Mesothelial cell of epicardium (in vitro differentiated cells): ENCODE measurements at regions not wholly inside any gene's neighbourhood (a gene's known extent, or its start where the extent isn't known, plus 50 kb on each side); places are given as distances from the start of the nearest gene placed in this dataset.

Source experiments
- DNase-seq, 2 experiments: peaks; one replicate each; pipeline ENCODE4 v3.0.0; 2021; ENCODE audit warnings: low spot score in 2 of 2; ENCODE audit not compliant: unreplicated experiment in 2 of 2
- H3K27ac Mint-ChIP-seq: 2 replicates; pipeline ENCODE4 v1.8.0; 2021; ENCODE audit warnings: mixed read lengths
- H3K27me3 Mint-ChIP-seq: 2 replicates; pipeline ENCODE4 v1.8.0; 2021; ENCODE audit warnings: low read depth, mixed read lengths
- H3K36me3 Mint-ChIP-seq: 2 replicates; pipeline ENCODE4 v1.8.0; 2021; ENCODE audit warnings: mixed read lengths
- H3K4me1 Mint-ChIP-seq: 2 replicates; pipeline ENCODE4 v1.8.0; 2021; ENCODE audit warnings: mixed read lengths
- H3K4me3 Mint-ChIP-seq: 2 replicates; pipeline ENCODE4 v1.8.0; 2021; ENCODE audit warnings: mild to moderate bottlenecking, moderate library complexity, mixed read lengths
- H3K9me3 Mint-ChIP-seq: 2 replicates; pipeline ENCODE4 v1.8.0; 2021; ENCODE audit warnings: mixed read lengths
- TF ChIP-seq, protein P1 (sequence below): fragments of 200-600 bp; sonication (generic); IDR thresholded peaks from one replicate; pipeline ENCODE4 v1.5.0; 2021; ENCODE audit warnings: antibody characterized with exemption; ENCODE audit not compliant: unreplicated experiment

DNA sequence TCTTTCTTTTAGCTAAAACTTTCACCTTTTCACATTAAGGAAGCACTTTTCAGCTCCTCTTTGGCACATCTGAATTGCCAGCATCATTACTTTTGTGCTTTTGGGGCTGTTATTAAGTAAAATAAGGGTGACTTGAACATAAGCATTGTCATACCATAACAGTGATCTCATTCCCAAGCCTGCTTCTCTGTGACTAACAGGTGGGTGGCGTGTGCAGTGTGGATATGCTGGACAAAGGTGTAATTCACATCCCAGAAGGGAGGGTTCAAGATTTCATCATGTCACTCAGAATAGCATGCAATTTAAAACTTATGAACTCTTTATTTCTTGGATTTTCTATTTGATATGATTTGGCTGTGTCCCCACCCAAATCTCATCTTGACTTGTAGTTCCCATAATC is 517.4 kb upstream of the MKI67 start:
- Mint-ChIP-seq H3K27ac (no peak overlapping the region), H3K9me3 (peaks cover 7% of the 10 kb centered on the region), H3K4me1 (no peaks in the 10 kb centered on the region), H3K27me3 (peaks cover 1% of the 10 kb centered on the region), H3K36me3 (no peaks in the 10 kb centered on the region), H3K4me3 (no peak overlapping the region)
- TF ChIP-seq, protein P1, sequence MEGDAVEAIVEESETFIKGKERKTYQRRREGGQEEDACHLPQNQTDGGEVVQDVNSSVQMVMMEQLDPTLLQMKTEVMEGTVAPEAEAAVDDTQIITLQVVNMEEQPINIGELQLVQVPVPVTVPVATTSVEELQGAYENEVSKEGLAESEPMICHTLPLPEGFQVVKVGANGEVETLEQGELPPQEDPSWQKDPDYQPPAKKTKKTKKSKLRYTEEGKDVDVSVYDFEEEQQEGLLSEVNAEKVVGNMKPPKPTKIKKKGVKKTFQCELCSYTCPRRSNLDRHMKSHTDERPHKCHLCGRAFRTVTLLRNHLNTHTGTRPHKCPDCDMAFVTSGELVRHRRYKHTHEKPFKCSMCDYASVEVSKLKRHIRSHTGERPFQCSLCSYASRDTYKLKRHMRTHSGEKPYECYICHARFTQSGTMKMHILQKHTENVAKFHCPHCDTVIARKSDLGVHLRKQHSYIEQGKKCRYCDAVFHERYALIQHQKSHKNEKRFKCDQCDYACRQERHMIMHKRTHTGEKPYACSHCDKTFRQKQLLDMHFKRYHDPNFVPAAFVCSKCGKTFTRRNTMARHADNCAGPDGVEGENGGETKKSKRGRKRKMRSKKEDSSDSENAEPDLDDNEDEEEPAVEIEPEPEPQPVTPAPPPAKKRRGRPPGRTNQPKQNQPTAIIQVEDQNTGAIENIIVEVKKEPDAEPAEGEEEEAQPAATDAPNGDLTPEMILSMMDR: no peak
- no peak for DNase-seq

DNA sequence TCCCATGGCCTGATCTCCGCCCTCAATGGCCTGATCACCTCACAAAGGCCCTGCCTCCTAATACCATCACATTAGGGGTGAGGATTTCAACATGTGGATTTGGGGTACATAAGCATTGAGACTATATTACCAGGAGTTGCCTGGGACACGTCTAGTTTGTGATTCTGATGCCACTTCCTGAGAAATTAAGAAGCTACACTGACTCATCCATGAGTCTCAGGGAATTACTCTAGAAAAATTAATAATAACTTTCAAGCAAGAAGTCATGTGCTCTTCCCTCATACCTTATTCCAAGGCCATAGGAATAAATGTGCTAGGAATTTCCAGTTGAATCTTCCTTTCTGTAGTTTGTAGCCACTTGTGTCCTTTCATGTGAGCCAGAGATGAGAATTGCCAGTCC is 519.3 kb upstream of the MKI67 start:
- H3K27ac Mint-ChIP-seq: no peak overlapping the region
- H3K9me3 Mint-ChIP-seq: no peaks in the 10 kb centered on the region
- TF ChIP-seq, protein P1: no peak
- no peaks in the 10 kb centered on the region for H3K4me1 Mint-ChIP-seq
- no peak overlapping the region for H3K4me3 Mint-ChIP-seq
- peaks cover 6% of the 10 kb centered on the region for H3K27me3 Mint-ChIP-seq
- DNase-seq: no peak
- no peaks in the 10 kb centered on the region for H3K36me3 Mint-ChIP-seq

DNA sequence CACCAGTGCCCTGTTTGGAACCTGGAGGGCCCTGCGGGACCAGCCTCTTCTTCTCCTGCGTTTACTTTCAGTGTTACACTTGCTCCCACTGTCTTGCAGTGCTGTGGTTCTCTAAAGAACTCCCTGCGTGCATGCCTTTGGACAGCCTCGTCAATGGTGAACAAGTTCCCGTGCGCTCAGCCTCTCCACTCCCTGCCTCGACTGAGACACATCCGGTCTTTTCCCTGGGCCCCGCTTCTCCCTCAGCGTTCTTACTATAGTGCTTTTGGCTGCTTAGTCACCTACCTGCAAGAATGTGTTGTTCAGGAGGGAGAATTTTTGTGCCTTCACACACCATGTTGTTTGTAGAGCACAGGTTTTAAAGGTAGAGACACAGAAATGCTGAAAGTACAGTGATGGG is 520.7 kb upstream of the MKI67 start:
- Mint-ChIP-seq H3K4me1 (no peaks in the 10 kb centered on the region), H3K36me3 (no peaks in the 10 kb centered on the region), H3K27ac (no peak overlapping the region), H3K27me3 (peaks cover 10% of the 10 kb centered on the region), H3K4me3 (no peak overlapping the region), H3K9me3 (no peaks in the 10 kb centered on the region)
- DNase-seq: no peak
- TF ChIP-seq, protein P1: no peak

DNA sequence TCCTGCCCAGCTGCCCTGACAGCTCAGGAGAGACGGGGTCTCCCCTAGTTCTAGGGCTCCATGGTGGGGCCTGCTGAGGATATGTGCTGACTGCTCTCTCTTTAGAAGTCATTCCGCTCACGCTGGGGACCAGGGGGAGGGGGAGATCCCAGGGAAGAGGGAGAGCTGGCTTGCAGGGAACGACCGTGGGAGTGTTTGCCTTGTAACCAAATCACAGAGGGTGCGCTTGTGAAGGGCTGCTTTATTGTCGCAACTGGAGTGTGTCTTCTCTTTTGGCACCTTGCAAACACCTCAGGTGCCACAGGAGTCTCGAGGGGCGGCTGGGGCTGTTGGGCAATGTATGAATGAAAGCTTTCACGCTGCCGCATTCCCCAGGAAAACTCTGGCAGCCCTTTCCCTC is 531.3 kb upstream of the MKI67 start:
- no peak overlapping the region for H3K27ac Mint-ChIP-seq
- TF ChIP-seq, protein P1: no peak
- peaks cover 5% of the 10 kb centered on the region for H3K9me3 Mint-ChIP-seq
- H3K27me3 Mint-ChIP-seq: peaks cover 19% of the 10 kb centered on the region
- H3K36me3 Mint-ChIP-seq: no peaks in the 10 kb centered on the region
- H3K4me3 Mint-ChIP-seq: no peak overlapping the region
- H3K4me1 Mint-ChIP-seq: no peaks in the 10 kb centered on the region
- DNase-seq: no peak

DNA sequence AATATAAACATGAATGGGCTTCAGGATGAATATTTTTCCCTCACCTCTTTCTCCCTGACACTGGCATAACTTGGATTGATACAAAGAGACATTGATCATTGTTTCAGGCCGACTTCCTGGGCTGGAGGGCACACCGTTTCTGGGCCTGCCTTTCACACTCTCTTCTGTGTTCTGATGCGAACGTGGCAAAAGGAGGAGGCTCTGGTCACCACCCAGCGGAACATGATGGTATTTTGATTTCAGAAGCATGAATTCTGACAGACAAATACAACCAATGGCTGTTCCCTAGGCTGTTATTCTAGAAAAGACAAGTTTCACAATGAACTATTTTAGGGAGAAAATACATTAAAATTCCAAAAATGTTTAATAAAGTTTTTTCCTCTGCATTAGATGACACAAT is 534.5 kb upstream of the MKI67 start:
- Mint-ChIP-seq H3K4me1 (no peaks in the 10 kb centered on the region), H3K27me3 (peaks cover 14% of the 10 kb centered on the region), H3K9me3 (peaks cover 22% of the 10 kb centered on the region), H3K27ac (no peak overlapping the region), H3K4me3 (no peak overlapping the region), H3K36me3 (no peaks in the 10 kb centered on the region)
- no peak for DNase-seq
- TF ChIP-seq, protein P1: no peak
